SK-N-SH (cell line): ENCODE measurements at regions not wholly inside any gene's neighbourhood (a gene's known extent, or its start where the extent isn't known, plus 50 kb on each side); places are given as distances from the start of the nearest gene placed in this dataset.

Experiments used
- CTCF ChIA-PET: fragments of 300-600, 350-600 bp; formaldehyde crosslinking; extraction: SDS; loops from one replicate; lab custom pipeline; 2021; lab: Yijun Ruan, JAX
- POLR2A ChIA-PET: fragments of 350-600 bp; sonication (Branson Sonifier 250); formaldehyde crosslinking; extraction: SDS; loops from one replicate; lab custom pipeline; 2020; ENCODE audit warnings: antibody characterized with exemption, inconsistent platforms; lab: Yijun Ruan, JAX
- DNase-seq: peaks from one replicate; pipeline ENCODE4 v3.0.0; 2012
- H2AFZ ChIP-seq: fragments of 200-600 bp; sonication (generic); 2 replicates; pipeline ENCODE4 v1.8.1; 2016; ENCODE audit warnings: antibody characterized with exemption, mild to moderate bottlenecking, low read depth
- H3F3A ChIP-seq: fragments of 200-600 bp; sonication (generic); replicated peaks from 2 replicates; pipeline ENCODE3; 2016; ENCODE audit warnings: antibody characterized with exemption, mild to moderate bottlenecking; ENCODE audit not compliant: insufficient read depth
- H3K27ac ChIP-seq, 2 experiments: fragments of 200-500 bp in 1 of 2; fragments of 200-600 bp in 1 of 2; sonication (Bioruptor generic) in 1 of 2; sonication (generic), shearing (Covaris generic) in 1 of 2; 2 replicates each; pipeline versions ENCODE4 v1.5.1 to v1.6.1; 2014 to 2016; ENCODE audit warnings: low read depth in 2 of 2, inconsistent platforms in 1 of 2, low read length in 1 of 2, mild to moderate bottlenecking in 1 of 2, mixed read lengths in 1 of 2
- H3K27me3 ChIP-seq: fragments of 200-600 bp; sonication (generic), shearing (Covaris generic); 2 replicates; pipeline ENCODE4 v1.6.1; 2016; ENCODE audit warnings: mixed run types; ENCODE audit not compliant: insufficient read depth
- H3K36me3 ChIP-seq, 2 experiments: fragments of 200-500 bp in 1 of 2; fragments of 200-600 bp in 1 of 2; sonication (Bioruptor generic) in 1 of 2; sonication (generic) in 1 of 2; replicated peaks in 1 of 2; 2 replicates each; pipeline versions ENCODE3 to v1.5.1; 2014 to 2016; ENCODE audit warnings: low read length in 1 of 2, mild to moderate bottlenecking in 1 of 2; ENCODE audit not compliant: insufficient read depth in 2 of 2, control insufficient read depth in 1 of 2
- H3K4me1 ChIP-seq, 2 experiments: fragments of 200-500 bp in 1 of 2; fragments of 200-600 bp in 1 of 2; sonication (Bioruptor generic) in 1 of 2; sonication (generic), shearing (Covaris generic) in 1 of 2; 2 replicates each; pipeline versions ENCODE4 v1.5.1 to v1.6.1; 2014 to 2016; ENCODE audit warnings: low read depth in 1 of 2, low read length in 1 of 2, mixed run types in 1 of 2; ENCODE audit not compliant: insufficient read depth in 2 of 2, control insufficient read depth in 1 of 2
- H3K4me2 ChIP-seq: fragments of 200-600 bp; sonication (generic), shearing (Covaris generic); 2 replicates; pipeline ENCODE4 v1.6.1; 2017; ENCODE audit warnings: mixed run types
- H3K4me3 ChIP-seq, 2 experiments: fragments of 200-500 bp in 1 of 2; fragments of 200-600 bp in 1 of 2; sonication (Bioruptor generic) in 1 of 2; sonication (generic), shearing (Covaris generic) in 1 of 2; 2 replicates each; pipeline versions ENCODE4 v1.5.1 to v1.8.1; 2014 to 2016; ENCODE audit warnings: low read depth in 2 of 2, inconsistent platforms in 1 of 2, low read length in 1 of 2, mild to moderate bottlenecking in 1 of 2, mixed read lengths in 1 of 2, moderate library complexity in 1 of 2
- H3K79me2 ChIP-seq: fragments of 200-600 bp; sonication (generic); 2 replicates; pipeline ENCODE4 v1.8.1; 2017; ENCODE audit warnings: mild to moderate bottlenecking; ENCODE audit not compliant: insufficient read depth
- H3K9ac ChIP-seq: fragments of 200-600 bp; sonication (generic); 2 replicates; pipeline ENCODE4 v1.6.1; 2017; ENCODE audit warnings: mixed run types
- H3K9me2 ChIP-seq: fragments of 200-600 bp; sonication (generic); 2 replicates; pipeline ENCODE4 v1.6.1; 2017; ENCODE audit warnings: mixed run types
- H3K9me3 ChIP-seq: fragments of 200-600 bp; sonication (generic); 2 replicates; pipeline ENCODE4 v1.6.1; 2017; ENCODE audit warnings: mixed run types, mild to moderate bottlenecking, moderate library complexity
- H4K20me1 ChIP-seq: fragments of 200-600 bp; sonication (generic); 2 replicates; pipeline ENCODE4 v1.6.1; 2017; ENCODE audit warnings: mild to moderate bottlenecking, mixed run types; ENCODE audit not compliant: insufficient read depth
- CTCF ChIP-seq: fragments of 200-600 bp; sonication (generic); IDR thresholded peaks from 2 replicates; pipeline ENCODE4 v1.6.1; 2017; ENCODE audit warnings: antibody characterized with exemption, mild to moderate bottlenecking, moderate library complexity
- EP300 ChIP-seq, 2 experiments: IDR thresholded peaks; 2 replicates each; pipeline versions ENCODE4 v1.4.0 to v1.6.1; 2012; ENCODE audit warnings: borderline replicate concordance in 1 of 2, low read depth in 1 of 2, low read length in 1 of 2
- GABPA ChIP-seq: IDR thresholded peaks from 2 replicates; pipeline ENCODE4 v1.4.0; 2012; ENCODE audit warnings: low read depth, mild to moderate bottlenecking
- IRF3 ChIP-seq: fragments of 150-350 bp; IDR thresholded peaks from 2 replicates; pipeline ENCODE4 v1.6.1; 2016; ENCODE audit warnings: mild to moderate bottlenecking, low read depth, low read length
- JUND ChIP-seq: IDR thresholded peaks from 2 replicates; pipeline ENCODE4 v1.4.0; 2012
- MAX ChIP-seq: IDR thresholded peaks from 2 replicates; pipeline ENCODE4 v1.4.0; 2012; ENCODE audit warnings: low read depth
- MXI1 ChIP-seq: IDR thresholded peaks from 2 replicates; pipeline ENCODE4 v1.6.1; 2012; ENCODE audit warnings: mild to moderate bottlenecking, low read depth, low read length, improper control_type of control experiment
- PBX3 ChIP-seq: IDR thresholded peaks from 2 replicates; pipeline ENCODE4; 2012
- RAD21 ChIP-seq: IDR thresholded peaks from 2 replicates; pipeline ENCODE4 v1.6.1; 2012; ENCODE audit warnings: mild to moderate bottlenecking, low read length
- REST ChIP-seq: IDR thresholded peaks from 2 replicates; pipeline ENCODE4 v1.6.1; 2012; ENCODE audit warnings: mild to moderate bottlenecking, low read depth, low read length, moderate library complexity
- SMC3 ChIP-seq: IDR thresholded peaks from 2 replicates; pipeline ENCODE4 v1.6.1; 2012; ENCODE audit warnings: low read depth, low read length, improper control_type of control experiment
- YY1 ChIP-seq: IDR thresholded peaks from 2 replicates; pipeline ENCODE4 v1.4.0; 2012; ENCODE audit warnings: low read depth, mild to moderate bottlenecking
- ZBTB33 ChIP-seq: IDR thresholded peaks from 2 replicates; pipeline ENCODE4 v1.4.0; 2012; ENCODE audit warnings: low read depth, borderline replicate concordance
- WGBS: methylation state at CpG from one replicate; pipeline ENCODE4 v1.1.6; 2017; ENCODE audit warnings: low lambda C conversion rate; 5-methylcytosine and 5-hydroxymethylcytosine counted together

- ChIA-PET POLR2A (no interaction called here), CTCF (no interaction called here)
- no peaks in the 10 kb centered on the region for H3F3A ChIP-seq
- no peaks in the 10 kb centered on the region for H3K4me1 ChIP-seq
- no peak overlapping the region for H2AFZ ChIP-seq
- H3K9ac ChIP-seq, result no peak overlapping the region
- no peaks in the 10 kb centered on the region for H3K27me3 ChIP-seq
- H3K4me2 ChIP-seq, result no peak overlapping the region
- no peak overlapping the region for H3K4me3 ChIP-seq
- no peaks in the 10 kb centered on the region for H3K36me3 ChIP-seq
- H3K9me2 ChIP-seq, result no peaks in the 10 kb centered on the region
- H3K9me3 ChIP-seq, result no peaks in the 10 kb centered on the region
- DNase-seq, result no peak
- no peaks in the 10 kb centered on the region for H4K20me1 ChIP-seq
- H3K27ac ChIP-seq, result no peak overlapping the region
- TF ChIP-seq RAD21 (no peak), PBX3 (no peak), CTCF (no peak), ZBTB33 (no peak)
- H3K79me2 ChIP-seq, result no peaks in the 10 kb centered on the region
- WGBS, result 7% methylated on average over 1 of the region's 1 CpG
These were observed 636.2 kb downstream of the BRINP1 start for GRCh38 chr9:118732998-118733397.

GRCh38 chr9:118734696-118735095, 634.5 kb downstream of the BRINP1 start:
- Histone ChIP-seq H3K9me2 (no peaks in the 10 kb centered on the region), H3K79me2 (no peaks in the 10 kb centered on the region), H2AFZ (no peak overlapping the region), H3K9me3 (no peaks in the 10 kb centered on the region), H3K36me3 (no peaks in the 10 kb centered on the region), H3K4me1 (no peaks in the 10 kb centered on the region), H3K27ac (no peak overlapping the region), H4K20me1 (no peaks in the 10 kb centered on the region), H3F3A (no peaks in the 10 kb centered on the region), H3K9ac (no peak overlapping the region), H3K4me3 (no peak overlapping the region), H3K4me2 (no peak overlapping the region), H3K27me3 (no peaks in the 10 kb centered on the region)
- 4% methylated on average over 2 of the region's 2 CpGs for WGBS
- DNase-seq, result no peak
- CTCF ChIA-PET, result no interaction called here
- POLR2A ChIA-PET, result no interaction called here
- TF ChIP-seq YY1 (no peak), ZBTB33 (no peak), IRF3 (no peak), SMC3 (no peak), JUND (no peak), REST (no peak), MXI1 (no peak), GABPA (no peak), EP300 (IDR thresholded peaks at IDR 0.05; ENCODE audit: borderline replicate concordance in 1 of 2, low read depth in 1 of 2, low read length in 1 of 2) (no peak), MAX (no peak), PBX3 (no peak)
